H1 (cell line): ENCODE measurements at regions not wholly inside any gene's neighbourhood (a gene's known extent, or its start where the extent isn't known, plus 50 kb on each side); places are given as distances from the start of the nearest gene placed in this dataset.

ENCODE experiments used
- CBX8 ChIP-seq: fragments of 300-800, 300-1000 bp; sonication (generic); IDR thresholded peaks from 2 replicates; pipeline ENCODE4 v1.7.1; 2016; ENCODE audit warnings: low read depth, low read length, borderline replicate concordance
- CHD1 ChIP-seq: IDR thresholded peaks from 2 replicates; pipeline ENCODE4 v1.6.1; 2012; ENCODE audit warnings: low read depth, low read length, improper control_type of control experiment
- FOSL1 ChIP-seq: IDR thresholded peaks from 2 replicates; pipeline ENCODE4 v1.6.1; 2011; ENCODE audit warnings: mild to moderate bottlenecking, low read depth, low read length, moderate library complexity; ENCODE audit not compliant: insufficient read depth
- POLR2A ChIP-seq, 2 experiments: IDR thresholded peaks; 1 replicate in 1 of 2; 2 replicates in 1 of 2; pipeline ENCODE4 v1.6.1; 2011; ENCODE audit warnings: low read depth in 2 of 2, low read length in 2 of 2, mild to moderate bottlenecking in 2 of 2; ENCODE audit errors: control extremely low read depth in 1 of 2
- RNF2 ChIP-seq: fragments of 200-900, 300-1000 bp; sonication (generic); IDR thresholded peaks from 2 replicates; pipeline ENCODE4 v1.7.1; 2016; ENCODE audit warnings: borderline replicate concordance, low read depth, mild to moderate bottlenecking, antibody characterized with exemption, low read length; ENCODE audit not compliant: poor library complexity, severe bottlenecking; ENCODE audit errors: missing control alignments
- SAP30 ChIP-seq: fragments of 300-600 bp; sonication (generic); IDR thresholded peaks from 2 replicates; pipeline ENCODE4 v1.7.1; 2012; ENCODE audit warnings: low read length, moderate library complexity, mild to moderate bottlenecking, inconsistent platforms; ENCODE audit not compliant: insufficient read depth, insufficient replicate concordance
- SIN3A ChIP-seq, 2 experiments: IDR thresholded peaks in 1 of 2; conservative IDR thresholded peaks in 1 of 2; 2 replicates each; pipeline ENCODE4 v1.6.1; 2011 to 2012; ENCODE audit warnings: low read length in 2 of 2, improper control_type of control experiment in 1 of 2, low read depth in 1 of 2, mild to moderate bottlenecking in 1 of 2
- SP1 ChIP-seq: IDR thresholded peaks from 2 replicates; pipeline ENCODE4 v1.6.1; 2011; ENCODE audit warnings: low read depth, low read length
- SP4 ChIP-seq: IDR thresholded peaks from 2 replicates; pipeline ENCODE4 v1.6.1; 2012; ENCODE audit warnings: low read length, inconsistent platforms
- SRF ChIP-seq: IDR thresholded peaks from 2 replicates; pipeline ENCODE4 v1.6.1; 2011; ENCODE audit warnings: mild to moderate bottlenecking, low read depth, low read length, moderate library complexity
- TBP ChIP-seq: IDR thresholded peaks from 2 replicates; pipeline ENCODE4 v1.6.1; 2011; ENCODE audit warnings: low read depth, low read length, improper control_type of control experiment
- TF ChIP-seq, protein P1 (sequence below), 3 experiments: IDR thresholded peaks; 1 replicate in 2 of 3; 2 replicates in 1 of 3; pipeline versions ENCODE4 v1.5.1 to v1.6.1; 2011; ENCODE audit warnings: low read length in 3 of 3, mild to moderate bottlenecking in 3 of 3, inconsistent platforms in 2 of 3, low read depth in 1 of 3, moderate library complexity in 1 of 3; ENCODE audit not compliant: insufficient read depth in 1 of 3; ENCODE audit errors: control extremely low read depth in 1 of 3
- TF ChIP-seq, protein P2 (sequence below): IDR thresholded peaks from 2 replicates; pipeline ENCODE4 v1.6.1; 2012; ENCODE audit warnings: inconsistent platforms

DNA sequence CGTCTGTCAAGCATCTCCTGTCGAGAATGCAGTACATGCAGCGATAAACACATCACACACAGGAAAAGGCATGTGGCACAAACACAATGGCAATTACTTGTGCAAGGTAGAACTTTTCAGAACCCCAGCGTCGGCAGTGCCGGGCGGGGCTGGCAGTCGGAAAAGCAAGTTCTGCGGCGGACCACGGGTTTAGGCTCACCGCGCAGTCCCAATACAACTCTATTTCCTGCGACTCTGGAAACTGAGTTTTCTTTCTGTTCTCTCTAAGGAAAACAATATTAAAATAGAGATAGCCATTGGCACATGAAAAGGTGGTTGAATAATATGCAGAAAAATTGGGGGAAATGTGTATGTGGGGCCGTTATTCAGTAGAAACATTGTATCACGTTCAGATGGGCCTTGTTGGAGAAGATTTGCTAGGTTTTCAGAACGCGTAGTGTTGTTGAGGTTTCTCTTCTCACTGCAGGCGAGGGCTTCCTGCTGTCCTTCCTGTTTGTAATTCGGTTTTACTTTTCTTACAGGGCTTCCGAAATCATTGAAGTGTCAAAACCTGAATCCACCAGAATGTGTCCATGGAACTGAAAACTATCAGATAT is 369.5 kb downstream of the THBS2 start:
- TF ChIP-seq, protein P1, sequence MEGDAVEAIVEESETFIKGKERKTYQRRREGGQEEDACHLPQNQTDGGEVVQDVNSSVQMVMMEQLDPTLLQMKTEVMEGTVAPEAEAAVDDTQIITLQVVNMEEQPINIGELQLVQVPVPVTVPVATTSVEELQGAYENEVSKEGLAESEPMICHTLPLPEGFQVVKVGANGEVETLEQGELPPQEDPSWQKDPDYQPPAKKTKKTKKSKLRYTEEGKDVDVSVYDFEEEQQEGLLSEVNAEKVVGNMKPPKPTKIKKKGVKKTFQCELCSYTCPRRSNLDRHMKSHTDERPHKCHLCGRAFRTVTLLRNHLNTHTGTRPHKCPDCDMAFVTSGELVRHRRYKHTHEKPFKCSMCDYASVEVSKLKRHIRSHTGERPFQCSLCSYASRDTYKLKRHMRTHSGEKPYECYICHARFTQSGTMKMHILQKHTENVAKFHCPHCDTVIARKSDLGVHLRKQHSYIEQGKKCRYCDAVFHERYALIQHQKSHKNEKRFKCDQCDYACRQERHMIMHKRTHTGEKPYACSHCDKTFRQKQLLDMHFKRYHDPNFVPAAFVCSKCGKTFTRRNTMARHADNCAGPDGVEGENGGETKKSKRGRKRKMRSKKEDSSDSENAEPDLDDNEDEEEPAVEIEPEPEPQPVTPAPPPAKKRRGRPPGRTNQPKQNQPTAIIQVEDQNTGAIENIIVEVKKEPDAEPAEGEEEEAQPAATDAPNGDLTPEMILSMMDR (IDR thresholded peaks at IDR 0.05; ENCODE audit: control extremely low read depth in 1 of 3, insufficient read depth in 1 of 3, low read depth in 1 of 3, low read length in 3 of 3) = no peak
- TF ChIP-seq RNF2 (no peak), CHD1 (no peak), TBP (no peak), POLR2A (IDR thresholded peaks at IDR 0.05; ENCODE audit: control extremely low read depth in 1 of 2, low read depth in 2 of 2, low read length in 2 of 2) (no peak), FOSL1 (no peak), SP1 (no peak), SP4 (no peak), SAP30 (no peak), SIN3A (conservative IDR thresholded peaks at IDR 0.05 in 1 of 2, IDR thresholded peaks at IDR 0.05 in 1 of 2; ENCODE audit: low read depth in 1 of 2, low read length in 2 of 2) (no peak), CBX8 (no peak), SRF (no peak)
- TF ChIP-seq, protein P2, sequence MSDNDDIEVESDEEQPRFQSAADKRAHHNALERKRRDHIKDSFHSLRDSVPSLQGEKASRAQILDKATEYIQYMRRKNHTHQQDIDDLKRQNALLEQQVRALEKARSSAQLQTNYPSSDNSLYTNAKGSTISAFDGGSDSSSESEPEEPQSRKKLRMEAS = no peak
